HEK293T (cell line): ENCODE measurements at regions not wholly inside any gene's neighbourhood (a gene's known extent, or its start where the extent isn't known, plus 50 kb on each side); places are given as distances from the start of the nearest gene placed in this dataset.

Source experiments
- BHLHE40 ChIP-seq: fragments of 450-650 bp; IDR thresholded peaks from 2 replicates; pipeline ENCODE4 v1.6.1; 2016; ENCODE audit warnings: mild to moderate bottlenecking, moderate library complexity, borderline replicate concordance
- CTBP1 ChIP-seq: fragments of 450-650 bp; IDR thresholded peaks from 2 replicates; pipeline ENCODE4 v1.6.1; 2016; ENCODE audit warnings: borderline replicate concordance
- ELF4 ChIP-seq: fragments of 450-650 bp; IDR thresholded peaks from 2 replicates; pipeline ENCODE4 v1.6.1; 2017; ENCODE audit warnings: antibody characterized with exemption
- FOXK2 ChIP-seq: fragments of 450-650 bp; IDR thresholded peaks from 2 replicates; pipeline ENCODE4 v1.6.1; 2016; ENCODE audit warnings: mild to moderate bottlenecking
- FOXM1 ChIP-seq: fragments of 450-650 bp; IDR thresholded peaks from 2 replicates; pipeline ENCODE4 v1.6.1; 2017; ENCODE audit warnings: mild to moderate bottlenecking, borderline replicate concordance
- NFRKB ChIP-seq: fragments of 450-650 bp; IDR thresholded peaks from 2 replicates; pipeline ENCODE4 v1.6.1; 2016; ENCODE audit warnings: mild to moderate bottlenecking, moderate library complexity
- PKNOX1 ChIP-seq: fragments of 450-650 bp; IDR thresholded peaks from 2 replicates; pipeline ENCODE4 v1.6.1; 2016
- SP1 ChIP-seq: fragments of 450-650 bp; IDR thresholded peaks from 2 replicates; pipeline ENCODE4 v1.6.1; 2017
- SUZ12 ChIP-seq: fragments of 450-650 bp; IDR thresholded peaks from 2 replicates; pipeline ENCODE4 v1.6.1; 2016; ENCODE audit warnings: mild to moderate bottlenecking
- TARDBP ChIP-seq: fragments of 450-650 bp; IDR thresholded peaks from 2 replicates; pipeline ENCODE4 v1.6.1; 2016

GRCh38 chr3:7854266-7854665 is 647.4 kb upstream of the LMCD1 start:
- TF ChIP-seq CTBP1 (no peak), SP1 (no peak), NFRKB (no peak), ELF4 (no peak), FOXM1 (no peak), TARDBP (no peak), BHLHE40 (no peak), SUZ12 (no peak), FOXK2 (no peak), PKNOX1 (no peak)
